Activated T-helper 1 cell treated with anti-CD3 and anti-CD28 coated beads, Interleukin-12 subunit alpha, Interleukin-12 subunit beta, Interleukin-2, Interleukin-4 antibody, amounts not matched to agents 30 ng/mL and 10 ng/mL and 1 ng/mL, durations not matched to agents 14 hours and 24 hours and 36 hours (primary cell): ENCODE measurements at regions not wholly inside any gene's neighbourhood (a gene's known extent, or its start where the extent isn't known, plus 50 kb on each side); places are given as distances from the start of the nearest gene placed in this dataset.

Experiments
- DNase-seq: peaks from one replicate; pipeline ENCODE4 v3.0.0; 2021; ENCODE audit warnings: low spot score
- H3K27ac Mint-ChIP-seq: one replicate; pipeline ENCODE4 v1.8.0; 2021; ENCODE audit warnings: mild to moderate bottlenecking, mixed read lengths
- H3K27me3 Mint-ChIP-seq: one replicate; pipeline ENCODE4 v1.8.0; 2022; ENCODE audit warnings: mild to moderate bottlenecking, moderate library complexity, mixed read lengths; ENCODE audit not compliant: insufficient read depth
- H3K36me3 Mint-ChIP-seq: one replicate; pipeline ENCODE4 v1.8.0; 2021; ENCODE audit warnings: low read depth, mixed read lengths
- H3K4me1 Mint-ChIP-seq: one replicate; pipeline ENCODE4 v1.8.0; 2021; ENCODE audit warnings: low read depth, mixed read lengths
- H3K4me3 Mint-ChIP-seq: one replicate; pipeline ENCODE4 v1.8.0; 2021; ENCODE audit warnings: mild to moderate bottlenecking, moderate library complexity, mixed read lengths
- H3K9me3 Mint-ChIP-seq: one replicate; pipeline ENCODE4 v1.8.0; 2021; ENCODE audit warnings: mixed read lengths
- intact Hi-C: fragments of 100-400 bp; cut with micrococcal nuclease; formaldehyde crosslinking; loops from one replicate; pipeline ENCODE4 v1.15.1; 2024

GRCh38 chr5:8695902-8696845 is 827.2 kb downstream of the MTRR start:
- H3K4me3 Mint-ChIP-seq, result no peak overlapping the region
- no peak for DNase-seq
- intact Hi-C loops, result no loop called here
- H3K27me3 Mint-ChIP-seq, result no peaks in the 10 kb centered on the region
- H3K27ac Mint-ChIP-seq, result no peak overlapping the region
- H3K9me3 Mint-ChIP-seq, result peaks cover 8% of the 10 kb centered on the region
- no peaks in the 10 kb centered on the region for H3K4me1 Mint-ChIP-seq
- no peaks in the 10 kb centered on the region for H3K36me3 Mint-ChIP-seq

DNA sequence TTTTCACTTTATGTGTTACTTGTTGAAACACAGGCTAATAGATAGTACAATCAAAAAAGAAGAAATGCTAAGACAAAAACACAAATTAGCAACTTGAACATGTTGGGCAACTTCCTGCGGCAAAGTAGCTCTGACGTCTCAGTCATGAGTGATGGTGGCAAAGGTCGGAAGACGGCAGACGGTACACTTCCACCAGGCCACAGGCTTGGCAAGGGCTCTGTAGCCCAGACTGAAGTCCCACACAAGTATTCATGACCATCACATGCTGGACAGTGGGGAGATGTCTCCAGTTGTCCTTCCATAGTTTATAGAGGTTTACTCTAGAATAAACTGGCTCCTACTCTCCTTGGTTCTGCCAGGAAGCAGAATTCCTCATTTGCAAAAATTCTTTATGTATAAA is 831.3 kb downstream of the MTRR start:
- H3K4me1 Mint-ChIP-seq, result no peaks in the 10 kb centered on the region
- H3K36me3 Mint-ChIP-seq, result no peaks in the 10 kb centered on the region
- no peak overlapping the region for H3K4me3 Mint-ChIP-seq
- DNase-seq, result no peak
- intact Hi-C loops, result no loop called here
- peaks cover 10% of the 10 kb centered on the region for H3K9me3 Mint-ChIP-seq
- no peak overlapping the region for H3K27ac Mint-ChIP-seq
- no peaks in the 10 kb centered on the region for H3K27me3 Mint-ChIP-seq

GRCh38 chr5:8700671-8701070 is 831.7 kb downstream of the MTRR start:
- intact Hi-C loops, result no loop called here
- Mint-ChIP-seq H3K4me1 (no peaks in the 10 kb centered on the region), H3K9me3 (peaks cover 7% of the 10 kb centered on the region), H3K27ac (no peak overlapping the region), H3K27me3 (no peaks in the 10 kb centered on the region), H3K36me3 (no peaks in the 10 kb centered on the region), H3K4me3 (no peak overlapping the region)
- DNase-seq, result no peak

- Mint-ChIP-seq H3K4me3 (no peak overlapping the region), H3K36me3 (no peaks in the 10 kb centered on the region), H3K9me3 (peaks cover 6% of the 10 kb centered on the region), H3K27ac (no peak overlapping the region), H3K27me3 (no peaks in the 10 kb centered on the region), H3K4me1 (no peaks in the 10 kb centered on the region)
- intact Hi-C loops, result no loop called here
- no peak for DNase-seq
Measured at GRCh38 chr5:8701251-8701650, 832.3 kb downstream of the MTRR start.

DNA sequence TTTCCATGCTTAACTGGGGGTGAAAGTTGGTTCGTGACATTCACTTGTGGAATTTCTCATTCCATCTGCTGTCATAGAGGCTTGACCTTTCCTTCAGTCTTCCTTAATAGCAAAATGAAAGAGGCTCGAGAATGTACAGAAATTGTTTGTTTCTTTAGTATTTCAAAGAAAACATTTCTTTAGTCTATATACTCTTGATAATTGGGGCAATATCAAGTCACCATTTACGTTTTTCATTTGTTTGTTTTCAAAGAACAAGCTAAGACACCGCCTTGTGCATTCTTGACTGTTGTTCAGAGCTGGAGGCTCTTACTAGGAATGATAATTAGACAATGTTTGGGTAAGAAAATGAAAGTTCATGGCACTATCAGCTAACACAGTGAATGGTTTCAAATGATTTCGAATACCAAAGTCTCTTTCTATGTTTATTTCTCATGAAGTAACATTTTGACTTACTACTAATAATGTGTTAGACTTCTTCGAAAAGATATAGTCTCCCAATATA is 835.4 kb downstream of the SEMA5A start:
- H3K4me1 Mint-ChIP-seq, result no peaks in the 10 kb centered on the region
- no peak for DNase-seq
- no peaks in the 10 kb centered on the region for H3K36me3 Mint-ChIP-seq
- H3K4me3 Mint-ChIP-seq, result no peak overlapping the region
- H3K9me3 Mint-ChIP-seq, result no peaks in the 10 kb centered on the region
- H3K27ac Mint-ChIP-seq, result no peak overlapping the region
- no peaks in the 10 kb centered on the region for H3K27me3 Mint-ChIP-seq
- intact Hi-C loops, result no loop called here

- H3K4me1 Mint-ChIP-seq, result no peaks in the 10 kb centered on the region
- intact Hi-C loops, result no loop called here
- H3K27ac Mint-ChIP-seq, result no peak overlapping the region
- H3K27me3 Mint-ChIP-seq, result no peaks in the 10 kb centered on the region
- H3K36me3 Mint-ChIP-seq, result no peaks in the 10 kb centered on the region
- DNase-seq, result no peak
- no peak overlapping the region for H3K4me3 Mint-ChIP-seq
- no peaks in the 10 kb centered on the region for H3K9me3 Mint-ChIP-seq
Measured at GRCh38 chr5:8714198-8714597, 831.7 kb downstream of the SEMA5A start.

DNA sequence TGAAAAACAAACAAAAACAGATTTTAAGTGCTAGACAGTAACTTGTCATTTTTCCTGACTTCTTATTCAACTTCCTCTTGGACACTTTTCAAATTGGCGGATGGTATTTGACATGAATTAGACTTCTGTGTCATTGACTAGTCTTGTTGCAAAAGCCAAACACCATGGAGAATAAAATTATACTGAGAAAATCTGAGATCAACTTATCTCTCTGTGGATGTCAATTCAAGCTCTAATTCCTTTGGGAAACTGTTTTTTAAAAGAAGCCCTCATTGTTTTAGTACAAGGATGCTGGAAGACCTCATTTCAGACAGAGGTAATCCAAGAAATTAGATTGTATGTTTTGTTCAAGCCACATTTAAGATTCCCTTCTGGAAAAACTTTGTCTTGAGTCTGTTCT is 831.0 kb downstream of the SEMA5A start:
- intact Hi-C loops, result no loop called here
- no peaks in the 10 kb centered on the region for H3K4me1 Mint-ChIP-seq
- no peaks in the 10 kb centered on the region for H3K36me3 Mint-ChIP-seq
- H3K9me3 Mint-ChIP-seq, result no peaks in the 10 kb centered on the region
- no peaks in the 10 kb centered on the region for H3K27me3 Mint-ChIP-seq
- H3K4me3 Mint-ChIP-seq, result no peak overlapping the region
- H3K27ac Mint-ChIP-seq, result no peak overlapping the region
- DNase-seq, result no peak

DNA sequence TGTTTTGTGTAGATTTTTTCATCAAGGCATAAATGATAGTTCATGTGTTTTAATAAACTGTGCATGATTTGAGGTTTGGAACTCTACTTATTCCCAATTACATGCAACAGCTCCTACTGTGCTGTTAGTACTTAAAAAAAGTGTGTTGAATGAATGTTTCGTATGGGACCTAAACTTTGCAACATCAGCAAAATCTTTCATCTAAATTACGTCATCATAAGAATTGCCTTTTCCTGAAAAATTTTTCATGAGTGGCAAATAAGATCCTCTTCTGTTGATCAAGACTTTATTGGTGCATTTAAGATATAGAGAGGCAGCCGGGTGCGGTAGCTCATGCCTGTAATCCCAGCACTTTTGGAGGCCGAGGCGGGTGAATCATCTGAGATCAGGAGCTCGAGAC is 826.1 kb downstream of the SEMA5A start:
- H3K27ac Mint-ChIP-seq, result no peak overlapping the region
- H3K36me3 Mint-ChIP-seq, result no peaks in the 10 kb centered on the region
- no peak for DNase-seq
- no peaks in the 10 kb centered on the region for H3K27me3 Mint-ChIP-seq
- intact Hi-C loops, result no loop called here
- H3K9me3 Mint-ChIP-seq, result no peaks in the 10 kb centered on the region
- no peaks in the 10 kb centered on the region for H3K4me1 Mint-ChIP-seq
- no peak overlapping the region for H3K4me3 Mint-ChIP-seq

DNA sequence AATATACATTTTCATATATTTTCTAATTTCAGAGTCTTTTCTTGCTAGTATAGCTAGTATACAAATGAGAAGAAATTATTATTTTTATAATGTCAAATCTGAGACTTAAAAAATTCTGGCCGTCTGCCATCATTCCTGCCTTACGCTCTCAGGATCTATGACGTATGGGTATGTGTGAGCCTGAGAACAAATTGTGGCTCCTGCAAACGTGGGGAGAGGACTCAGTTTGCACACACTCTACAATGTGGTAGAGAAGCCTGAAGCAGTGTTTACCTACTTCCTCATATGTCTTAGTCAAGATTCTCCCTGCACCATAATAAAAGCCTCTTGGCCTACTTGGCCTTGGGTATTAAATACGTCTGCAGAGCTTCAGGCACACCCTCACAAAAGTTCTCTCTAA is 825.4 kb downstream of the SEMA5A start:
- no peaks in the 10 kb centered on the region for H3K9me3 Mint-ChIP-seq
- no peak overlapping the region for H3K4me3 Mint-ChIP-seq
- H3K27me3 Mint-ChIP-seq, result no peaks in the 10 kb centered on the region
- no peaks in the 10 kb centered on the region for H3K36me3 Mint-ChIP-seq
- intact Hi-C loops, result no loop called here
- H3K4me1 Mint-ChIP-seq, result no peaks in the 10 kb centered on the region
- no peak overlapping the region for H3K27ac Mint-ChIP-seq
- no peak for DNase-seq

- intact Hi-C loops, result no loop called here
- Mint-ChIP-seq H3K9me3 (no peaks in the 10 kb centered on the region), H3K27me3 (no peaks in the 10 kb centered on the region), H3K36me3 (no peaks in the 10 kb centered on the region), H3K4me3 (no peak overlapping the region), H3K27ac (no peak overlapping the region), H3K4me1 (no peaks in the 10 kb centered on the region)
- no peak for DNase-seq
Measured at GRCh38 chr5:8721536-8721935, 824.3 kb downstream of the SEMA5A start.

DNA sequence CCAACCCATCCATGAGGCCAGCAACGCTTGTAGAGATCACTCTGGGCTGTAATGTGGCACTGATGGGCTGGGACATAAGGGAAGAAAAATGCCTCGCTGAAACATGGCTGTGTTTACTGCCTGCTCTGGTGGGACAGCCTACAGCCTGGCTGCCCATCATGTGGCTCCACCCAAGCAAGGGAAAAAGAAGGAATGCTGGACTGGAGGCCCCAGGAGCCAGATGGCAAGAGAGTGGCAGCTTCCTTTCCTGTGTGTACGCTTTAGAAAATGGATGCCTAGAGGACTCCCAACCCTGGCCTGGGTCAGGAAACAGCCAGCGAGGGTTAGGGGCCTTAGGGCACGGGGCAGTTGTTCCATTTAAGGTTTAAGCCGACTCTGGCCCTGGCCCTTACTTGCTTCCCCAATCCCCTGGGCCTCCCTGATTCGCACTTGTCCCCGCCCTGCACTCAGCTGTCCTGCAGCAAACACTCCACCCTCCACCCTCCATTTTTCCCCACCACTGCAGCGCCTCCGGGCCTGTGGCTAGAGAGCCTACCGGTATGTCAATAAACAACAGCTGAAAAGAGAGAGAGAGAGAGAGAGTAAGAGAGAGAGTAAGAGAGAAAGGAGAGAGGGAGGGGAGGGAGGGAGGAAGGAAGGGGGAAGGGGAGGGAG is 819.4 kb downstream of the SEMA5A start:
- no peaks in the 10 kb centered on the region for H3K36me3 Mint-ChIP-seq
- H3K9me3 Mint-ChIP-seq, result peaks cover 5% of the 10 kb centered on the region
- no peaks in the 10 kb centered on the region for H3K4me1 Mint-ChIP-seq
- no peak overlapping the region for H3K27ac Mint-ChIP-seq
- intact Hi-C loops, result no loop called here
- no peak overlapping the region for H3K4me3 Mint-ChIP-seq
- no peaks in the 10 kb centered on the region for H3K27me3 Mint-ChIP-seq
- DNase-seq, result no peak

DNA sequence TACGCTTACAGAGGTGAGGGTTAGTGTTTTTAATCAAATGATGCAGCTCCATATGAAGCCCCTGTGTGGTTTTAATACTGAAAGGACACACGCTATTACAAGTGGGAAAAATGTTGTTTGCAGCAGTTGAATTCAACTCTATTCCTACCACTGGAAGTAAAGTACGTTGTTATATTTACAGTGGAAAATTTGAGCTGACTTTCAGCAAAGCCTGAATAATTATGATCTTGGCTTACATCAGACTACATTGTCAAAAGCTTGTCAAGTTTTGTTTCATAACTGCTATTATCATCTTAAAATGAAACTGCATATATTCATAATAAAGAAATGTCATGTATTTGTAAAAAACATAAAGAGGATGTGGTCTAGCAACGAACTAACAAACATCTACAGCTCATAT is 818.5 kb downstream of the SEMA5A start:
- H3K27me3 Mint-ChIP-seq, result no peaks in the 10 kb centered on the region
- intact Hi-C loops, result no loop called here
- no peaks in the 10 kb centered on the region for H3K4me1 Mint-ChIP-seq
- peaks cover 10% of the 10 kb centered on the region for H3K9me3 Mint-ChIP-seq
- no peak for DNase-seq
- no peak overlapping the region for H3K27ac Mint-ChIP-seq
- H3K36me3 Mint-ChIP-seq, result no peaks in the 10 kb centered on the region
- no peak overlapping the region for H3K4me3 Mint-ChIP-seq

GRCh38 chr5:8729437-8729836 is 816.4 kb downstream of the SEMA5A start:
- DNase-seq, result no peak
- no peak overlapping the region for H3K4me3 Mint-ChIP-seq
- H3K4me1 Mint-ChIP-seq, result no peaks in the 10 kb centered on the region
- no peak overlapping the region for H3K27ac Mint-ChIP-seq
- no peaks in the 10 kb centered on the region for H3K36me3 Mint-ChIP-seq
- H3K27me3 Mint-ChIP-seq, result no peaks in the 10 kb centered on the region
- intact Hi-C loops, result no loop called here
- peaks cover 14% of the 10 kb centered on the region for H3K9me3 Mint-ChIP-seq
